Fibroblast of lung (primary cell): ENCODE measurements at regions not wholly inside any gene's neighbourhood (a gene's known extent, or its start where the extent isn't known, plus 50 kb on each side); places are given as distances from the start of the nearest gene placed in this dataset.

Experiments
- DNase-seq, 2 donors: peaks; one replicate each; pipeline versions ENCODE4 v3.0.0 to v3.0.0-alpha.2; 2010; ENCODE audit warnings: low read depth in 2 of 2
- H2AFZ ChIP-seq: 2 replicates; pipeline ENCODE4 v1.5.1; 2012; ENCODE audit warnings: low read length, control low read depth, inconsistent platforms
- H3K27ac ChIP-seq: 2 replicates; pipeline ENCODE4 v1.5.1; 2011; ENCODE audit warnings: low read length, control low read depth; ENCODE audit not compliant: insufficient read depth
- H3K27me3 ChIP-seq: 2 replicates; pipeline ENCODE4 v1.5.1; 2011; ENCODE audit warnings: mild to moderate bottlenecking, low read length; ENCODE audit not compliant: control insufficient read depth, insufficient read depth
- H3K36me3 ChIP-seq: 2 replicates; pipeline ENCODE4 v1.5.1; 2011; ENCODE audit warnings: low read length; ENCODE audit not compliant: control insufficient read depth, insufficient read depth
- H3K4me1 ChIP-seq: 2 replicates; pipeline ENCODE4 v1.5.1; 2011; ENCODE audit warnings: low read length; ENCODE audit not compliant: control insufficient read depth, insufficient read depth; ENCODE audit errors: extremely low read depth
- H3K4me2 ChIP-seq: 2 replicates; pipeline ENCODE4 v1.5.1; 2011; ENCODE audit warnings: low read length, control low read depth; ENCODE audit not compliant: insufficient read depth; ENCODE audit errors: extremely low read depth
- H3K4me3 ChIP-seq, 4 experiments: fragments of 200-600 bp in 1 of 4; sonication (generic) in 1 of 4; replicated peaks in 1 of 4; 2 replicates each; pipeline ENCODE4 v1.5.1; 2011 to 2016; ENCODE audit warnings: low read length in 4 of 4, low read depth in 3 of 4, mild to moderate bottlenecking in 3 of 4, control low read depth in 2 of 4, inconsistent platforms in 1 of 4, mixed read lengths in 1 of 4; ENCODE audit not compliant: insufficient read depth in 1 of 4; ENCODE audit errors: control extremely low read depth in 1 of 4
- H3K79me2 ChIP-seq: 2 replicates; pipeline ENCODE4 v1.5.1; 2012; ENCODE audit warnings: mild to moderate bottlenecking, low read length, inconsistent platforms; ENCODE audit not compliant: control insufficient read depth, insufficient read depth
- H3K9ac ChIP-seq: 2 replicates; pipeline ENCODE4 v1.5.1; 2011; ENCODE audit warnings: mild to moderate bottlenecking, low read length, control low read depth; ENCODE audit not compliant: insufficient read depth
- H3K9me3 ChIP-seq: 2 replicates; pipeline ENCODE4 v1.5.1; 2012; ENCODE audit warnings: low read depth, low read length; ENCODE audit not compliant: control insufficient read depth, insufficient read depth
- H4K20me1 ChIP-seq: 2 replicates; pipeline ENCODE4 v1.5.1; 2011; ENCODE audit warnings: low read length; ENCODE audit not compliant: control insufficient read depth, insufficient read depth; ENCODE audit errors: extremely low read depth
- EZH2 ChIP-seq: IDR thresholded peaks from 2 replicates; pipeline ENCODE4 v1.5.1; 2012; ENCODE audit warnings: low read length, control low read depth, mild to moderate bottlenecking; ENCODE audit errors: missing control alignments
- TF ChIP-seq, protein P1 (sequence below), 2 donors: IDR thresholded peaks in 1 of 2; conservative IDR thresholded peaks in 1 of 2; 1 replicate in 1 of 2; 2 replicates in 1 of 2; pipeline ENCODE4 v1.5.1; 2011 to 2012; ENCODE audit warnings: low read length in 2 of 2, control low read depth in 1 of 2, inconsistent platforms in 1 of 2, low read depth in 1 of 2, mild to moderate bottlenecking in 1 of 2

DNA sequence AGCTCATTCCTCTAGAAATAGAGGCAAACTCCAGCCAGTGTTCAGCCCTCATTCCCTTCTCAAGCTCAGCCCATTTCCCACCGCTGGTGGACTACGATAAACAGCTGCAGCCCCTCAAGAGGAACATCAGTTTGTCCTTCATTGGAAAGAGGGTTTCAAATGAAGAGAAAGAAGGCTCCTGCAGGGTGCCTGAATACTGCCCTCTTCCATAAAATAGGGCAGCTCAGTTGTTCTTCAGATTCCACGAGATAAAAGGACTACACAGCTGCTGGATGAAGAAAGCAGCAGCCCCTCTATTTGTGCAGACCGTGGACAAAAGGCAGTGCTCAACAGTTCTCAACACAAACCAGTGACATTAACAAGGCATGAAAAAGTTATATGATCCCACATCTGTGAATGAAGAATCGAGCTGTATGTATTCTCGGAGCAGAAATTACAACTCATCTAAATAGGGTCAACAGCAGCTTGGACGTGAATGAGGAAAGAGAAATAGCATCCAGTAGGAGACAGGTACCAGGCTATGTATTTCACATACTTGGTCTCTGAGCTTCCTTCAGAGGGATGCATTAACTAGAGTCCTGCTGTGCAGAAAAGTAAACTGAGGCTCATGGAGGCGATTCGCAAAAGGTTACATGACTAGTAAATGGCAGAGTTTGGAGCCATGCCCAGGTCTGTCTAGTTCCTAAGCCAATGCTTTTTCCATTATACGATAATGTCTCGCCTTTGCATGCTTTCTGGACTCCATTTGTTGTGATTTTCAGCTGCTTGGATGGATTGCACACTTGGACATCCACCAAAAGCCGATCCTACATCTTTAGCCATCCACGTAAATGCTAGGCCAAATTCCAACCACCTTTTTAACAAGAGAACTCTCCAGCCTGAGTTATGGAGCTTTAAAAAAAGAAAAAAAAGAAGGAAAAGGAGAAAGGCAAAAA is 301.2 kb upstream of the PPARGC1A start:
- H2AFZ ChIP-seq: no peak overlapping the region

DNA sequence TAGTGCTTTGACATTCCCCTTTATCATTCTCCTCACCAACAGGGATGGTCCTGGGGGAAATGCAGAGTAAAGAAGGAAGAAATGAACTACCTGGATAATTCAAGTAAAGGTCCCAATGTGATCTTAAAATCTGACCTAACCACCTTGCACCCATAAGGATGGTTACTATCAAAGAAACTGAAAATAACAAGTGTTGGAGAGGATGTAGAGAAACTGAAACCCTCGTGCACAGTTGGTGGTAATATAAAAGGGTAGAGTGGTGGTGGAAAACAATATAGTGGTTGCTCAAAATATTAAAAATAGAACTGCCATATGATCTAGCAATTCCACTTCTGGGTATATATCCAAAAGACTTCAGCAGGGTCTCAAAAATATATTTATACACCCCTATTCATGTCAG is 298.6 kb upstream of the PPARGC1A start:
- H3K9me3 ChIP-seq: no peaks in the 10 kb centered on the region

More for the DNA sequence above, 301.2 kb upstream of the PPARGC1A start:
- Histone ChIP-seq H3K4me3 (no peak overlapping the region), H4K20me1 (no peaks in the 10 kb centered on the region), H3K9ac (no peak overlapping the region), H3K79me2 (no peaks in the 10 kb centered on the region), H3K4me2 (no peak overlapping the region), H3K27me3 (no peaks in the 10 kb centered on the region), H3K9me3 (no peaks in the 10 kb centered on the region), H3K36me3 (no peaks in the 10 kb centered on the region), H3K4me1 (no peaks in the 10 kb centered on the region), H3K27ac (no peak overlapping the region)
- no peak for TF ChIP-seq EZH2
- TF ChIP-seq, protein P1, sequence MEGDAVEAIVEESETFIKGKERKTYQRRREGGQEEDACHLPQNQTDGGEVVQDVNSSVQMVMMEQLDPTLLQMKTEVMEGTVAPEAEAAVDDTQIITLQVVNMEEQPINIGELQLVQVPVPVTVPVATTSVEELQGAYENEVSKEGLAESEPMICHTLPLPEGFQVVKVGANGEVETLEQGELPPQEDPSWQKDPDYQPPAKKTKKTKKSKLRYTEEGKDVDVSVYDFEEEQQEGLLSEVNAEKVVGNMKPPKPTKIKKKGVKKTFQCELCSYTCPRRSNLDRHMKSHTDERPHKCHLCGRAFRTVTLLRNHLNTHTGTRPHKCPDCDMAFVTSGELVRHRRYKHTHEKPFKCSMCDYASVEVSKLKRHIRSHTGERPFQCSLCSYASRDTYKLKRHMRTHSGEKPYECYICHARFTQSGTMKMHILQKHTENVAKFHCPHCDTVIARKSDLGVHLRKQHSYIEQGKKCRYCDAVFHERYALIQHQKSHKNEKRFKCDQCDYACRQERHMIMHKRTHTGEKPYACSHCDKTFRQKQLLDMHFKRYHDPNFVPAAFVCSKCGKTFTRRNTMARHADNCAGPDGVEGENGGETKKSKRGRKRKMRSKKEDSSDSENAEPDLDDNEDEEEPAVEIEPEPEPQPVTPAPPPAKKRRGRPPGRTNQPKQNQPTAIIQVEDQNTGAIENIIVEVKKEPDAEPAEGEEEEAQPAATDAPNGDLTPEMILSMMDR (conservative IDR thresholded peaks at IDR 0.05 in 1 of 2, IDR thresholded peaks at IDR 0.05 in 1 of 2; ENCODE audit: low read depth in 1 of 2, low read length in 2 of 2): no peak
- DNase-seq: peak in 1 of 2 donors; percentile 21

DNA sequence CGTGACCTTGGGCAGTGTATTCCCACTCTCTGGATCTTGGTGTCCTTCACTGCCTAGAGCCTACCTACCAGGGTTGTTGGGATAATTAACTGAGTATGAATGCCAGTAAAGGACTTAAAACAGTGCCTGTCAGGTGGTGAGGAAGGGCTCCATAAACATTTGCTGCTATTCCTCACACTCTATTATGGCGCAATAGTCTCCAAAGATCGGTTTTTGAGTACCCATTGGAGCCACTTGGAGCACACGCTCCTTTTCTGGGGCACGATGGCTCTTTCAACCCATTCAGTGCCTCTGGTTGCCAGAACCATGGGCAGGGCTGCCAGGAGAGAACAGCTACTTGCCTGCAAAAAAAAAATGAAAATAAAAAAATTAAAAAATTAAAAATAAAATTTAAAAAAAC is 296.6 kb upstream of the PPARGC1A start:
- no peak overlapping the region for H3K27ac ChIP-seq
- H3K9ac ChIP-seq: no peak overlapping the region
- H3K36me3 ChIP-seq: no peaks in the 10 kb centered on the region
- H3K79me2 ChIP-seq: no peaks in the 10 kb centered on the region
- H3K27me3 ChIP-seq: no peaks in the 10 kb centered on the region
- no peak overlapping the region for H3K4me2 ChIP-seq
- H4K20me1 ChIP-seq: no peaks in the 10 kb centered on the region
- no peak for TF ChIP-seq EZH2
- no peaks in the 10 kb centered on the region for H3K9me3 ChIP-seq
- H3K4me1 ChIP-seq: no peaks in the 10 kb centered on the region
- no peak for DNase-seq
- H2AFZ ChIP-seq: no peak overlapping the region
- no peak overlapping the region for H3K4me3 ChIP-seq

More for the DNA sequence above, 298.6 kb upstream of the PPARGC1A start:
- Histone ChIP-seq H3K4me3 (no peak overlapping the region), H3K4me2 (no peak overlapping the region), H3K27ac (no peak overlapping the region), H4K20me1 (no peaks in the 10 kb centered on the region), H2AFZ (no peak overlapping the region), H3K79me2 (no peaks in the 10 kb centered on the region), H3K9ac (no peak overlapping the region), H3K4me1 (no peaks in the 10 kb centered on the region), H3K27me3 (no peaks in the 10 kb centered on the region), H3K36me3 (no peaks in the 10 kb centered on the region)
- DNase-seq: no peak
- TF ChIP-seq, protein P1 (conservative IDR thresholded peaks at IDR 0.05 in 1 of 2, IDR thresholded peaks at IDR 0.05 in 1 of 2; ENCODE audit: low read depth in 1 of 2, low read length in 2 of 2): no peak
- no peak for TF ChIP-seq EZH2
